ENCODE measurements at regions not wholly inside any gene's neighbourhood (a gene's known extent, or its start where the extent isn't known, plus 50 kb on each side); places are given as distances from the start of the nearest gene placed in this dataset.

DNA sequence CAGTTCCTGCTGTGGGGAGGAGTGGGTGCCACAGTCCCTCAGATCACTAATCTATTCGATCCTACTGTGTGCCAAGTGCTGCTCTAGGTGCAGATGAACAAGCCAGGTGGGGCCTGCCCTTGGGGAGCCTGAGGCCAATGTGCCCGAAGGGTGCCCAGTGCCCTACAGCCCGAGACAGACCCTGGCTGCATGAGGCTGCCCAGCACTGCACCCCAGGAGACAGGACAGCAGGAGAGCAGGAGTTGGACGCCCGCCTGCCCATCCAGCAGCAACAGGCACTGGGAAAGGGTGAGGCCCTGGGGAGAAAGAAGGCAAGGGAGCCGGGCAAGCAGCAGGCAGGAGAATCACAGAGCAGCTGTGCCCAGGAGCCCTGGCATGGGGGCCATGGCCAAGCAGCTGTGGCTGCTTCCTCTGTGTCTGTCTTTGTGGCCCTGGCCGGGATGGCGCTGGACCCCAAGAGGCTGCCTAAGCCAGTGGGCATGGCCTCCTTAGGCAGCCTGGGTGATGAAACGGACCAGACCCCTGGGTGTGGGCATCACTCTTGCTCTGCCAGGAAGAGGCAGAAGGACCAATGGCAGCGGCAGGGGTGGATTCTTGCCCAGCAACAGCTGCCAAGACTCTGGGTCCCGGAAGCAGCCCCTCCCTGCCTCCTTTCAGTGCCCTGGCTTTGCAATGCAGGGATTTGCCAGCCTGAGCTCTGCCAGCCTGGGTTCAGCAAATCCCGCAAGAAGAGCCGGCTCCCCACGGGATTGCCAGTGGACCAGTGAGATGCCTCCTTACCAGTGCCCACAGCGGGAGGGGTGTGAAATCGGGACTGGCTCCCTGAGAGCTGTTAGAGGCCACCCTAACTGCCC is 179.6 kb upstream of the TNRC6C start:
- Mint-ChIP-seq H3K27ac (no peak overlapping the region), H3K9me3 (no peaks in the 10 kb centered on the region), H3K4me3 (no peak overlapping the region), H3K36me3 (no peaks in the 10 kb centered on the region), H3K4me1 (ENCODE audit: unreplicated experiment) (peaks cover 12% of the 10 kb centered on the region), H3K27me3 (peaks cover 15% of the 10 kb centered on the region)
- DNase-seq (ENCODE audit: extremely low spot score, unreplicated experiment) = no peak
- TF ChIP-seq CTCF (conservative IDR thresholded peaks at IDR 0.05) = no peak

GRCh38 chr17:77779711-77780539 is 178.6 kb upstream of the TNRC6C start:
- Mint-ChIP-seq H3K36me3 (no peaks in the 10 kb centered on the region), H3K4me3 (no peak overlapping the region), H3K27ac (no peak overlapping the region), H3K4me1 (ENCODE audit: unreplicated experiment) (peaks cover 12% of the 10 kb centered on the region), H3K27me3 (peaks cover 23% of the 10 kb centered on the region), H3K9me3 (no peaks in the 10 kb centered on the region)
- TF ChIP-seq CTCF (conservative IDR thresholded peaks at IDR 0.05) = no peak
- DNase-seq (ENCODE audit: extremely low spot score, unreplicated experiment) = no peak

GRCh38 chr17:77781536-77781935 is 177.0 kb upstream of the TNRC6C start:
- TF ChIP-seq CTCF (conservative IDR thresholded peaks at IDR 0.05) = no peak
- Mint-ChIP-seq H3K9me3 (no peaks in the 10 kb centered on the region), H3K27me3 (peaks cover 39% of the 10 kb centered on the region), H3K4me1 (ENCODE audit: unreplicated experiment) (peaks cover 12% of the 10 kb centered on the region), H3K27ac (no peak overlapping the region), H3K36me3 (no peaks in the 10 kb centered on the region), H3K4me3 (no peak overlapping the region)
- DNase-seq (ENCODE audit: extremely low spot score, unreplicated experiment) = no peak

DNA sequence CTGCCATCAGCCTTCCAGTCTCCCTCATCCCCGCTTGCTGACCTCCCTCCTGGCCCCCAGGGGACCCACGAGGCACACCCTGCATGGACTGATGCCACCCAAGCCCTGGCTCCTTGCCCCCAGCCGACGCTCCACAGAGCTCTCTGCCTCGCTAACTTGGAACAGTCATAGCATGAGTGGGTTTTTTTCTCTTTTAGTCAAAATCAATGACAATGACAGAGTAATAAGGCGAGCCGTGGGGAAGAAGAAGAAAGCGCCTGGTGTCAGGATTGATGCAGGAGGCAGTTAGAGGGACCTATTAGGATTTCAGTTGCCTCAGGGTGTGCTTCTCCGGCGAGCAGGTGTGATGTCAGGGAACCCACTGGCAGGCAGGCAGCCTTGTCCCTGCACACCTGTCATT is 176.3 kb upstream of the TNRC6C start:
- Mint-ChIP-seq H3K27ac (no peak overlapping the region), H3K4me1 (ENCODE audit: unreplicated experiment) (peaks cover 19% of the 10 kb centered on the region), H3K36me3 (no peaks in the 10 kb centered on the region), H3K9me3 (no peaks in the 10 kb centered on the region), H3K27me3 (peaks cover 46% of the 10 kb centered on the region), H3K4me3 (no peak overlapping the region)
- DNase-seq (ENCODE audit: extremely low spot score, unreplicated experiment) = no peak
- TF ChIP-seq CTCF (conservative IDR thresholded peaks at IDR 0.05) = no peak

- Mint-ChIP-seq H3K4me3 (no peak overlapping the region), H3K36me3 (no peaks in the 10 kb centered on the region), H3K27me3 (peaks cover 50% of the 10 kb centered on the region), H3K9me3 (no peaks in the 10 kb centered on the region), H3K4me1 (ENCODE audit: unreplicated experiment) (peaks cover 23% of the 10 kb centered on the region), H3K27ac (no peak overlapping the region)
- TF ChIP-seq CTCF (conservative IDR thresholded peaks at IDR 0.05) = no peak
- no peak for DNase-seq (ENCODE audit: extremely low spot score, unreplicated experiment)
Observed at GRCh38 chr17:77782611-77783010, 175.9 kb upstream of the TNRC6C start.
